HCT116 (cell line): ENCODE measurements at regions not wholly inside any gene's neighbourhood (a gene's known extent, or its start where the extent isn't known, plus 50 kb on each side); places are given as distances from the start of the nearest gene placed in this dataset.

ENCODE experiments used
- ATAC-seq: fragments of 200-7000 bp; cut with Tn5 transposase; 2 replicates; pipeline ENCODE4 v1.9.1; 2020; ENCODE audit warnings: mild to moderate bottlenecking, moderate library complexity
- BruUV-seq: library from RNA; stranded (reverse); fragments of 400-500 nt; replicated peaks from 2 replicates; lab custom pipeline; 2021; lab: Mats Ljungman, UMichigan
- CTCF ChIA-PET: fragments of 300-600 bp; sonication (Branson Sonifier 250); formaldehyde crosslinking; loops from one replicate; lab custom pipeline; 2021; ENCODE audit warnings: antibody characterized with exemption; lab: Charles Lee
- POLR2A ChIA-PET: fragments of 300-600, 350-600 bp; sonication (Branson Sonifier 250); formaldehyde crosslinking; loops from one replicate; lab custom pipeline; 2021; ENCODE audit warnings: antibody characterized with exemption; lab: Charles Lee
- RAD21 ChIA-PET, 2 experiments: fragments of 300-600 bp; sonication (Branson Sonifier 250); formaldehyde crosslinking; loops; one replicate each; lab custom pipeline; 2023; ENCODE audit warnings: low total read pairs in 2 of 2; ENCODE audit not compliant: uncharacterized antibody in 2 of 2, unreplicated experiment in 2 of 2, low non-redundant PET in 1 of 2; lab: Charles Lee
- DNase-seq: peaks from one replicate; pipeline ENCODE4 v3.0.0-alpha.2; 2010; ENCODE audit warnings: low read depth, low spot score
- H2AFZ ChIP-seq: fragments of 200-600 bp; shearing (Covaris generic), sonication (generic); 2 replicates; pipeline ENCODE4 v1.6.1; 2017; ENCODE audit warnings: low read depth, mixed run types, mixed read lengths, antibody characterized with exemption, low read length; ENCODE audit not compliant: poor library complexity, severe bottlenecking
- H3K27ac ChIP-seq: 2 replicates; pipeline ENCODE4 v1.5.1; 2012; ENCODE audit warnings: low read depth, low read length
- H3K27me3 ChIP-seq: fragments of 200-600 bp; sonication (generic); 2 replicates; pipeline ENCODE4 v1.6.1; 2016; ENCODE audit warnings: mixed run types, low read length, mixed read lengths; ENCODE audit not compliant: insufficient read depth
- H3K36me3 ChIP-seq, 2 experiments: fragments of 200-500 bp in 1 of 2; fragments of 200-600 bp in 1 of 2; sonication (Bioruptor generic) in 1 of 2; sonication (generic) in 1 of 2; 2 replicates each; pipeline versions ENCODE4 v1.5.1 to v1.6.1; 2014 to 2016; ENCODE audit warnings: low read length in 2 of 2, inconsistent platforms in 1 of 2, mixed read lengths in 1 of 2, mixed run types in 1 of 2; ENCODE audit not compliant: insufficient read depth in 2 of 2, control insufficient read depth in 1 of 2
- H3K4me1 ChIP-seq, 2 experiments: fragments of 200-600 bp in 1 of 2; sonication (generic) in 1 of 2; 2 replicates each; pipeline versions ENCODE4 v1.5.1 to v1.6.1; 2012 to 2017; ENCODE audit warnings: low read length in 2 of 2, inconsistent platforms in 1 of 2, mild to moderate bottlenecking in 1 of 2, mixed read lengths in 1 of 2, mixed run types in 1 of 2, moderate library complexity in 1 of 2; ENCODE audit not compliant: insufficient read depth in 2 of 2, control insufficient read depth in 1 of 2
- H3K4me2 ChIP-seq: fragments of 200-600 bp; sonication (generic); 2 replicates; pipeline ENCODE4 v1.6.1; 2017; ENCODE audit warnings: mixed run types, low read length, mixed read lengths
- H3K4me3 ChIP-seq, 2 experiments: fragments of 200-600 bp in 1 of 2; sonication (generic) in 1 of 2; replicated peaks in 1 of 2; 2 replicates each; pipeline ENCODE4 v1.5.1; 2011 to 2016; ENCODE audit warnings: low read length in 2 of 2, control low read depth in 1 of 2, low read depth in 1 of 2, mild to moderate bottlenecking in 1 of 2, mixed read lengths in 1 of 2, mixed run types in 1 of 2
- H3K79me2 ChIP-seq: fragments of 200-600 bp; sonication (generic); 2 replicates; pipeline ENCODE4 v1.6.1; 2017; ENCODE audit warnings: mild to moderate bottlenecking, mixed run types, low read length, moderate library complexity, mixed read lengths; ENCODE audit not compliant: insufficient read depth
- H3K9ac ChIP-seq: fragments of 200-600 bp; sonication (generic); 2 replicates; pipeline ENCODE4 v1.6.1; 2016; ENCODE audit warnings: low read length, mixed read lengths
- H3K9me2 ChIP-seq: fragments of 200-600 bp; sonication (generic), shearing (Covaris generic); 2 replicates; pipeline ENCODE4 v1.6.1; 2017; ENCODE audit warnings: mixed run types, mild to moderate bottlenecking, moderate library complexity; ENCODE audit not compliant: insufficient read depth
- H3K9me3 ChIP-seq, 2 experiments: fragments of 200-500 bp in 1 of 2; fragments of 200-600 bp in 1 of 2; sonication (Bioruptor generic) in 1 of 2; sonication (generic) in 1 of 2; 2 replicates each; pipeline ENCODE4 v1.6.1; 2014 to 2017; ENCODE audit warnings: low read length in 2 of 2, mixed read lengths in 2 of 2, inconsistent platforms in 1 of 2, low read depth in 1 of 2, mild to moderate bottlenecking in 1 of 2, mixed run types in 1 of 2, moderate library complexity in 1 of 2; ENCODE audit not compliant: control insufficient read depth in 1 of 2, insufficient read depth in 1 of 2
- H4K20me1 ChIP-seq: fragments of 200-600 bp; sonication (generic), shearing (Covaris generic); 2 replicates; pipeline ENCODE4 v1.6.1; 2017; ENCODE audit warnings: mixed run types, mild to moderate bottlenecking, moderate library complexity; ENCODE audit not compliant: insufficient read depth
- ATF3 ChIP-seq: IDR thresholded peaks from 2 replicates; pipeline ENCODE4 v1.6.1; 2012
- CBX3 ChIP-seq: IDR thresholded peaks from 2 replicates; pipeline ENCODE4 v1.6.1; 2012; ENCODE audit warnings: low read depth
- CEBPB ChIP-seq: IDR thresholded peaks from 2 replicates; pipeline ENCODE4 v1.6.1; 2012; ENCODE audit warnings: low read depth
- EZH2 ChIP-seq: fragments of 200-600 bp; sonication (generic); IDR thresholded peaks from 2 replicates; pipeline ENCODE4 v1.6.1; 2017; ENCODE audit warnings: antibody characterized with exemption, mixed run types
- FOSL1 ChIP-seq: IDR thresholded peaks from 2 replicates; pipeline ENCODE4 v1.6.1; 2012; ENCODE audit warnings: low read depth
- SP1 ChIP-seq: IDR thresholded peaks from 2 replicates; pipeline ENCODE4 v1.6.1; 2012; ENCODE audit warnings: low read depth
- YY1 ChIP-seq: IDR thresholded peaks from 2 replicates; pipeline ENCODE4 v1.6.1; 2011; ENCODE audit warnings: low read length, low read depth, moderate library complexity, mild to moderate bottlenecking; ENCODE audit not compliant: insufficient replicate concordance; ENCODE audit errors: extremely low read depth
- ZBTB33 ChIP-seq: IDR thresholded peaks from 2 replicates; pipeline ENCODE4 v1.6.1; 2011; ENCODE audit warnings: mild to moderate bottlenecking, low read length, moderate library complexity; ENCODE audit not compliant: insufficient replicate concordance; ENCODE audit errors: extremely low read depth
- ZFX ChIP-seq: fragments of 450-650 bp; IDR thresholded peaks from 2 replicates; pipeline ENCODE4 v1.6.1; 2017
- intact Hi-C: fragments of 100-400 bp; cut with micrococcal nuclease; formaldehyde crosslinking; loops from 2 replicates; pipeline ENCODE4 v1.10.0; 2022

GRCh38 chr3:5445676-5446201 is 258.2 kb downstream of the EDEM1 start:
- H3K9me3 ChIP-seq: no peaks in the 10 kb centered on the region
- BruUV-seq: no TSS peak
- no peak overlapping the region for H3K4me2 ChIP-seq
- ChIA-PET CTCF (interaction anchor here (0.6 kb wide), 1 partner anchor 12 kb away, joined by 3 read pairs; no protein-coding TSS in a partner anchor), RAD21 (no interaction called here), POLR2A (no interaction called here)
- no peaks in the 10 kb centered on the region for H3K79me2 ChIP-seq
- H2AFZ ChIP-seq: no peak overlapping the region
- H3K4me1 ChIP-seq: no peaks in the 10 kb centered on the region
- H4K20me1 ChIP-seq: no peaks in the 10 kb centered on the region; the same call in 1 of the 2 replicates
- no peak for TF ChIP-seq ZFX
- H3K9ac ChIP-seq: no peak overlapping the region
- no peaks in the 10 kb centered on the region for H3K9me2 ChIP-seq
- H3K4me3 ChIP-seq: no peak overlapping the region
- no peaks in the 10 kb centered on the region for H3K36me3 ChIP-seq
- intact Hi-C loops: no loop called here
- no peak overlapping the region for H3K27ac ChIP-seq
- DNase-seq (no peak), ATAC-seq (no peak)
- H3K27me3 ChIP-seq: no peaks in the 10 kb centered on the region; the same call in 1 of the 2 replicates

DNA sequence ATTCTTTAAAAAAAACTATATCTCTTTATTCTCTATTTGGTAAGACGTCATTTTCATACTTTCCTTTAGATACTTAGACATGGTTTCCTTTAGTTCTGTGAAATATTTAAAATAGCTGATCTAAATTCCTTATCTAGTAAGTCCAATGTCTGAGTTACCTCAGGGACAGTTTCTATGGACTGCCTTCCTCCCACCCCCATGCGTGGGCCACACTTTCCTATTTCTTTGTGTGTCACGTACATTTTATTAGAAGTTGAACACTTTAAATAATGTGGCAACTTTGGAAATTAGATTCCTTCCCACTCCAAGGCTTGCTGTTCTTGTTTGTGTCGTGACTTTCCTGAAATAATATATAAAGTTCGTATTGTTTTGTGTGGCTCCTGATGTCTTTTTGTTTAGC is 260.7 kb downstream of the EDEM1 start:
- Histone ChIP-seq H2AFZ (no peak overlapping the region), H3K27ac (no peak overlapping the region), H4K20me1 (no peaks in the 10 kb centered on the region; the same call in 1 of the 2 replicates), H3K27me3 (peaks cover 4% of the 10 kb centered on the region; the same call in 1 of the 2 replicates), H3K9me3 (no peaks in the 10 kb centered on the region), H3K9ac (no peak overlapping the region), H3K9me2 (no peaks in the 10 kb centered on the region), H3K4me2 (no peak overlapping the region), H3K4me1 (no peaks in the 10 kb centered on the region), H3K36me3 (no peaks in the 10 kb centered on the region), H3K79me2 (no peaks in the 10 kb centered on the region), H3K4me3 (no peak overlapping the region)
- TF ChIP-seq FOSL1: no peak
- TF ChIP-seq YY1: no peak
- no peak for TF ChIP-seq ATF3
- no peak for TF ChIP-seq ZBTB33
- no peak for TF ChIP-seq CBX3
- TF ChIP-seq EZH2: no peak
- TF ChIP-seq SP1: no peak
- TF ChIP-seq CEBPB: no peak
- ATAC-seq (no peak), DNase-seq (no peak)
- ChIA-PET RAD21 (no interaction called here), CTCF (no interaction called here), POLR2A (no interaction called here)
- intact Hi-C loops: no loop called here
- no TSS peak for BruUV-seq
